ENCODE measurements at regions not wholly inside any gene's neighbourhood (a gene's known extent, or its start where the extent isn't known, plus 50 kb on each side); places are given as distances from the start of the nearest gene placed in this dataset.

- no peak for TF ChIP-seq SIN3A (IDR thresholded peaks at IDR 0.05; ENCODE audit: borderline replicate concordance, insufficient read depth, low read length)
- TF ChIP-seq POLR2AphosphoS5 (IDR thresholded peaks at IDR 0.05; ENCODE audit: low read depth, low read length) = no peak
- TF ChIP-seq TAF1 (IDR thresholded peaks at IDR 0.05; ENCODE audit: borderline replicate concordance, insufficient read depth, low read length) = no peak
Measured at GRCh38 chr13:44031555-44031954, 151.9 kb downstream of the LACC1 start.

Data from PFSK-1 (cell line).